GM23338 (cell line): ENCODE measurements at regions not wholly inside any gene's neighbourhood (a gene's known extent, or its start where the extent isn't known, plus 50 kb on each side); places are given as distances from the start of the nearest gene placed in this dataset.

Experiments
- ATAC-seq: fragments of 200-7000 bp; cut with Tn5 transposase; 3 replicates; pipeline ENCODE4 v1.9.1; 2020
- DNase-seq: peaks from one replicate; pipeline ENCODE4 v3.0.0-alpha.2; 2015; ENCODE audit warnings: low spot score
- H2AFZ ChIP-seq: fragments of 200-600 bp; sonication (generic); 2 replicates; pipeline ENCODE4 v1.8.0; 2016; ENCODE audit warnings: antibody characterized with exemption, mild to moderate bottlenecking, moderate library complexity
- H3F3A ChIP-seq: fragments of 200-600 bp; sonication (generic); replicated peaks from 2 replicates; pipeline ENCODE4 v1.8.0; 2017; ENCODE audit warnings: antibody characterized with exemption, mixed run types, low read depth
- H3K27ac ChIP-seq: fragments of 200-600 bp; sonication (generic); 2 replicates; pipeline ENCODE4 v1.6.1; 2016; ENCODE audit warnings: low read depth
- H3K27me3 ChIP-seq: fragments of 200-600 bp; sonication (generic); 2 replicates; pipeline ENCODE4 v1.8.0; 2016; ENCODE audit warnings: mild to moderate bottlenecking, mixed run types, moderate library complexity; ENCODE audit not compliant: insufficient read depth
- H3K36me3 ChIP-seq: fragments of 200-600 bp; sonication (generic); 2 replicates; pipeline ENCODE4 v1.8.0; 2016; ENCODE audit warnings: mild to moderate bottlenecking; ENCODE audit not compliant: insufficient read depth
- H3K4me1 ChIP-seq: fragments of 200-600 bp; sonication (generic); 2 replicates; pipeline ENCODE4 v1.8.0; 2016; ENCODE audit warnings: mild to moderate bottlenecking, moderate library complexity; ENCODE audit not compliant: insufficient read depth
- H3K4me2 ChIP-seq: fragments of 200-600 bp; sonication (generic); 2 replicates; pipeline ENCODE4 v1.7.1; 2017; ENCODE audit warnings: mixed run types
- H3K4me3 ChIP-seq: fragments of 200-600 bp; sonication (generic); 2 replicates; pipeline ENCODE4 v1.6.1; 2016; ENCODE audit warnings: mixed run types
- H3K79me2 ChIP-seq: fragments of 200-600 bp; sonication (generic); replicated peaks from 2 replicates; pipeline ENCODE4 v1.8.0; 2017; ENCODE audit warnings: mild to moderate bottlenecking; ENCODE audit not compliant: insufficient read depth
- H3K9me2 ChIP-seq: fragments of 200-600 bp; sonication (generic); 2 replicates; pipeline ENCODE4 v1.8.0; 2017; ENCODE audit not compliant: insufficient read depth
- H4K20me1 ChIP-seq: fragments of 200-600 bp; sonication (generic); replicated peaks from 2 replicates; pipeline ENCODE4 v1.8.0; 2017; ENCODE audit warnings: mild to moderate bottlenecking; ENCODE audit not compliant: insufficient read depth
- H3K27ac Mint-ChIP-seq: 2 replicates; pipeline ENCODE4 v1.8.0; 2020; ENCODE audit warnings: inconsistent platforms, mild to moderate bottlenecking, moderate library complexity, mixed read lengths
- H3K27me3 Mint-ChIP-seq: 3 replicates; pipeline ENCODE4 v1.8.0; 2022; ENCODE audit warnings: low read depth, mild to moderate bottlenecking, moderate library complexity, mixed read lengths, inconsistent platforms; ENCODE audit not compliant: insufficient read depth, poor library complexity
- H3K36me3 Mint-ChIP-seq: 3 replicates; pipeline ENCODE4 v1.8.0; 2021; ENCODE audit warnings: low read depth, mild to moderate bottlenecking, inconsistent platforms, moderate library complexity, mixed read lengths
- H3K4me1 Mint-ChIP-seq: 3 replicates; pipeline ENCODE4 v1.8.0; 2020; ENCODE audit warnings: mild to moderate bottlenecking, inconsistent platforms, mixed read lengths
- H3K4me3 Mint-ChIP-seq: 3 replicates; pipeline ENCODE4 v1.8.0; 2021; ENCODE audit warnings: moderate library complexity, mild to moderate bottlenecking, inconsistent platforms, mixed read lengths
- H3K9me3 Mint-ChIP-seq: 3 replicates; pipeline ENCODE4 v1.8.0; 2020; ENCODE audit warnings: moderate library complexity, mild to moderate bottlenecking, inconsistent platforms, mixed read lengths
- CREB1 ChIP-seq: fragments of 250-450 bp; sonication (Bioruptor Pico); IDR thresholded peaks from 2 replicates; pipeline ENCODE4 v1.5.0; 2020; ENCODE audit warnings: low read depth, mild to moderate bottlenecking, moderate library complexity
- JUNB ChIP-seq: IDR thresholded peaks from one replicate; pipeline ENCODE4 v1.6.1; 2016; ENCODE audit warnings: antibody characterized with exemption; ENCODE audit not compliant: unreplicated experiment
- NANOG ChIP-seq: IDR thresholded peaks from 2 replicates; pipeline ENCODE4 v1.6.1; 2016; ENCODE audit warnings: antibody characterized with exemption, borderline replicate concordance
- POLR2AphosphoS5 ChIP-seq: IDR thresholded peaks from 2 replicates; pipeline ENCODE4 v1.6.1; 2016; ENCODE audit warnings: antibody characterized with exemption, low read depth
- STAT1 ChIP-seq: IDR thresholded peaks from one replicate; pipeline ENCODE4 v1.6.1; 2016; ENCODE audit warnings: antibody characterized with exemption; ENCODE audit not compliant: unreplicated experiment
- ZNF114 ChIP-seq: fragments of 250-450 bp; sonication (Bioruptor Pico); IDR thresholded peaks from 2 replicates; pipeline ENCODE4 v1.5.0; 2020; ENCODE audit warnings: mild to moderate bottlenecking, moderate library complexity
- ZNF331 ChIP-seq: fragments of 250-450 bp; sonication (Bioruptor Pico); IDR thresholded peaks from 2 replicates; pipeline ENCODE4 v1.5.0; 2020; ENCODE audit warnings: low read depth, mild to moderate bottlenecking, moderate library complexity
- TF ChIP-seq, protein P1 (sequence below), 2 experiments: fragments of 200-600 bp in 1 of 2; sonication (generic) in 1 of 2; conservative IDR thresholded peaks; 2 replicates each; pipeline versions ENCODE4 v1.5.1 to v1.6.1; 2016 to 2017; ENCODE audit warnings: antibody characterized with exemption in 2 of 2, low read depth in 2 of 2, mild to moderate bottlenecking in 2 of 2, moderate library complexity in 1 of 2
- TF ChIP-seq, protein P2 (sequence below): IDR thresholded peaks from one replicate; pipeline ENCODE4 v1.6.1; 2018; ENCODE audit warnings: antibody characterized with exemption; ENCODE audit not compliant: unreplicated experiment
- TF ChIP-seq, protein P3 (sequence below): fragments of 250-450 bp; sonication (Bioruptor Pico); IDR thresholded peaks from 2 replicates; pipeline ENCODE4 v1.5.0; 2020; ENCODE audit warnings: mild to moderate bottlenecking, moderate library complexity
- TF ChIP-seq, protein P4 (sequence below): IDR thresholded peaks from 2 replicates; pipeline ENCODE4 v1.6.1; 2016; ENCODE audit warnings: antibody characterized with exemption

DNA sequence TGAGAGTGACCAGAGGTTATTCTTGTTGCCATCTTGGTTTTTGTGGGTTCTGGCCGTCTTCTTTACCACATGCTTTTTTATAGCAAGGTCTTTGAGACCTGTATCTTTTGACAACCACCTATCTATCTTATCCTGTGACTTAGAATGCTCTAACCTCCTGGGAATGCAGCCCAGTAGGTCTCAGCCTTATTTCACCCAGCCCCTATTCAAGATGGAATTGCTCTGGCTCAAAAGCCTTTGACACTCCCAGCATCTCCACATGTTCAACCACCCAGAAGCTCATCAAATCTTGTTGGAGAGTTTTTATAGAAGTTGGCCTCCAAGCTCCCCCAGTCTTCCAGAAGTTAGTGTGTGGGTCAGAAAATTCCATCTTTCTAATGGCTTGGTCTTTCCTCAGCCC, 464.3 kb upstream of the NRP1 start:
- Mint-ChIP-seq H3K4me3 (no peak overlapping the region), H3K36me3 (no peaks in the 10 kb centered on the region), H3K27me3 (no peaks in the 10 kb centered on the region), H3K27ac (no peak overlapping the region), H3K4me1 (peaks cover 12% of the 10 kb centered on the region), H3K9me3 (no peaks in the 10 kb centered on the region)
- H3K4me3 ChIP-seq, result no peak overlapping the region
- no peaks in the 10 kb centered on the region; the same call in 1 of the 2 replicates for H3K36me3 ChIP-seq
- no peak overlapping the region for H3K27ac ChIP-seq
- H3K4me2 ChIP-seq, result 0 out of 2 replicates have a peak overlapping the region, but pooled peaks have one; percentile 19
- ATAC-seq (no peak), DNase-seq (no peak)
- peaks cover 4% of the 10 kb centered on the region; the same call in 1 of the 2 replicates for H3K4me1 ChIP-seq
- H3K27me3 ChIP-seq, result no peaks in the 10 kb centered on the region
- no peaks in the 10 kb centered on the region for H4K20me1 ChIP-seq
- no peak for TF ChIP-seq CREB1 (CRISPR knock-in tag)
- TF ChIP-seq NANOG, result no peak
- no peak for TF ChIP-seq JUNB
- no peak for TF ChIP-seq STAT1
- TF ChIP-seq, protein P1, sequence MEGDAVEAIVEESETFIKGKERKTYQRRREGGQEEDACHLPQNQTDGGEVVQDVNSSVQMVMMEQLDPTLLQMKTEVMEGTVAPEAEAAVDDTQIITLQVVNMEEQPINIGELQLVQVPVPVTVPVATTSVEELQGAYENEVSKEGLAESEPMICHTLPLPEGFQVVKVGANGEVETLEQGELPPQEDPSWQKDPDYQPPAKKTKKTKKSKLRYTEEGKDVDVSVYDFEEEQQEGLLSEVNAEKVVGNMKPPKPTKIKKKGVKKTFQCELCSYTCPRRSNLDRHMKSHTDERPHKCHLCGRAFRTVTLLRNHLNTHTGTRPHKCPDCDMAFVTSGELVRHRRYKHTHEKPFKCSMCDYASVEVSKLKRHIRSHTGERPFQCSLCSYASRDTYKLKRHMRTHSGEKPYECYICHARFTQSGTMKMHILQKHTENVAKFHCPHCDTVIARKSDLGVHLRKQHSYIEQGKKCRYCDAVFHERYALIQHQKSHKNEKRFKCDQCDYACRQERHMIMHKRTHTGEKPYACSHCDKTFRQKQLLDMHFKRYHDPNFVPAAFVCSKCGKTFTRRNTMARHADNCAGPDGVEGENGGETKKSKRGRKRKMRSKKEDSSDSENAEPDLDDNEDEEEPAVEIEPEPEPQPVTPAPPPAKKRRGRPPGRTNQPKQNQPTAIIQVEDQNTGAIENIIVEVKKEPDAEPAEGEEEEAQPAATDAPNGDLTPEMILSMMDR (conservative IDR thresholded peaks at IDR 0.05; ENCODE audit: low read depth in 2 of 2), result no peak
- TF ChIP-seq, protein P2, sequence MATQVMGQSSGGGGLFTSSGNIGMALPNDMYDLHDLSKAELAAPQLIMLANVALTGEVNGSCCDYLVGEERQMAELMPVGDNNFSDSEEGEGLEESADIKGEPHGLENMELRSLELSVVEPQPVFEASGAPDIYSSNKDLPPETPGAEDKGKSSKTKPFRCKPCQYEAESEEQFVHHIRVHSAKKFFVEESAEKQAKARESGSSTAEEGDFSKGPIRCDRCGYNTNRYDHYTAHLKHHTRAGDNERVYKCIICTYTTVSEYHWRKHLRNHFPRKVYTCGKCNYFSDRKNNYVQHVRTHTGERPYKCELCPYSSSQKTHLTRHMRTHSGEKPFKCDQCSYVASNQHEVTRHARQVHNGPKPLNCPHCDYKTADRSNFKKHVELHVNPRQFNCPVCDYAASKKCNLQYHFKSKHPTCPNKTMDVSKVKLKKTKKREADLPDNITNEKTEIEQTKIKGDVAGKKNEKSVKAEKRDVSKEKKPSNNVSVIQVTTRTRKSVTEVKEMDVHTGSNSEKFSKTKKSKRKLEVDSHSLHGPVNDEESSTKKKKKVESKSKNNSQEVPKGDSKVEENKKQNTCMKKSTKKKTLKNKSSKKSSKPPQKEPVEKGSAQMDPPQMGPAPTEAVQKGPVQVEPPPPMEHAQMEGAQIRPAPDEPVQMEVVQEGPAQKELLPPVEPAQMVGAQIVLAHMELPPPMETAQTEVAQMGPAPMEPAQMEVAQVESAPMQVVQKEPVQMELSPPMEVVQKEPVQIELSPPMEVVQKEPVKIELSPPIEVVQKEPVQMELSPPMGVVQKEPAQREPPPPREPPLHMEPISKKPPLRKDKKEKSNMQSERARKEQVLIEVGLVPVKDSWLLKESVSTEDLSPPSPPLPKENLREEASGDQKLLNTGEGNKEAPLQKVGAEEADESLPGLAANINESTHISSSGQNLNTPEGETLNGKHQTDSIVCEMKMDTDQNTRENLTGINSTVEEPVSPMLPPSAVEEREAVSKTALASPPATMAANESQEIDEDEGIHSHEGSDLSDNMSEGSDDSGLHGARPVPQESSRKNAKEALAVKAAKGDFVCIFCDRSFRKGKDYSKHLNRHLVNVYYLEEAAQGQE, result no peak
- no peak for TF ChIP-seq ZNF331
- TF ChIP-seq, protein P3, sequence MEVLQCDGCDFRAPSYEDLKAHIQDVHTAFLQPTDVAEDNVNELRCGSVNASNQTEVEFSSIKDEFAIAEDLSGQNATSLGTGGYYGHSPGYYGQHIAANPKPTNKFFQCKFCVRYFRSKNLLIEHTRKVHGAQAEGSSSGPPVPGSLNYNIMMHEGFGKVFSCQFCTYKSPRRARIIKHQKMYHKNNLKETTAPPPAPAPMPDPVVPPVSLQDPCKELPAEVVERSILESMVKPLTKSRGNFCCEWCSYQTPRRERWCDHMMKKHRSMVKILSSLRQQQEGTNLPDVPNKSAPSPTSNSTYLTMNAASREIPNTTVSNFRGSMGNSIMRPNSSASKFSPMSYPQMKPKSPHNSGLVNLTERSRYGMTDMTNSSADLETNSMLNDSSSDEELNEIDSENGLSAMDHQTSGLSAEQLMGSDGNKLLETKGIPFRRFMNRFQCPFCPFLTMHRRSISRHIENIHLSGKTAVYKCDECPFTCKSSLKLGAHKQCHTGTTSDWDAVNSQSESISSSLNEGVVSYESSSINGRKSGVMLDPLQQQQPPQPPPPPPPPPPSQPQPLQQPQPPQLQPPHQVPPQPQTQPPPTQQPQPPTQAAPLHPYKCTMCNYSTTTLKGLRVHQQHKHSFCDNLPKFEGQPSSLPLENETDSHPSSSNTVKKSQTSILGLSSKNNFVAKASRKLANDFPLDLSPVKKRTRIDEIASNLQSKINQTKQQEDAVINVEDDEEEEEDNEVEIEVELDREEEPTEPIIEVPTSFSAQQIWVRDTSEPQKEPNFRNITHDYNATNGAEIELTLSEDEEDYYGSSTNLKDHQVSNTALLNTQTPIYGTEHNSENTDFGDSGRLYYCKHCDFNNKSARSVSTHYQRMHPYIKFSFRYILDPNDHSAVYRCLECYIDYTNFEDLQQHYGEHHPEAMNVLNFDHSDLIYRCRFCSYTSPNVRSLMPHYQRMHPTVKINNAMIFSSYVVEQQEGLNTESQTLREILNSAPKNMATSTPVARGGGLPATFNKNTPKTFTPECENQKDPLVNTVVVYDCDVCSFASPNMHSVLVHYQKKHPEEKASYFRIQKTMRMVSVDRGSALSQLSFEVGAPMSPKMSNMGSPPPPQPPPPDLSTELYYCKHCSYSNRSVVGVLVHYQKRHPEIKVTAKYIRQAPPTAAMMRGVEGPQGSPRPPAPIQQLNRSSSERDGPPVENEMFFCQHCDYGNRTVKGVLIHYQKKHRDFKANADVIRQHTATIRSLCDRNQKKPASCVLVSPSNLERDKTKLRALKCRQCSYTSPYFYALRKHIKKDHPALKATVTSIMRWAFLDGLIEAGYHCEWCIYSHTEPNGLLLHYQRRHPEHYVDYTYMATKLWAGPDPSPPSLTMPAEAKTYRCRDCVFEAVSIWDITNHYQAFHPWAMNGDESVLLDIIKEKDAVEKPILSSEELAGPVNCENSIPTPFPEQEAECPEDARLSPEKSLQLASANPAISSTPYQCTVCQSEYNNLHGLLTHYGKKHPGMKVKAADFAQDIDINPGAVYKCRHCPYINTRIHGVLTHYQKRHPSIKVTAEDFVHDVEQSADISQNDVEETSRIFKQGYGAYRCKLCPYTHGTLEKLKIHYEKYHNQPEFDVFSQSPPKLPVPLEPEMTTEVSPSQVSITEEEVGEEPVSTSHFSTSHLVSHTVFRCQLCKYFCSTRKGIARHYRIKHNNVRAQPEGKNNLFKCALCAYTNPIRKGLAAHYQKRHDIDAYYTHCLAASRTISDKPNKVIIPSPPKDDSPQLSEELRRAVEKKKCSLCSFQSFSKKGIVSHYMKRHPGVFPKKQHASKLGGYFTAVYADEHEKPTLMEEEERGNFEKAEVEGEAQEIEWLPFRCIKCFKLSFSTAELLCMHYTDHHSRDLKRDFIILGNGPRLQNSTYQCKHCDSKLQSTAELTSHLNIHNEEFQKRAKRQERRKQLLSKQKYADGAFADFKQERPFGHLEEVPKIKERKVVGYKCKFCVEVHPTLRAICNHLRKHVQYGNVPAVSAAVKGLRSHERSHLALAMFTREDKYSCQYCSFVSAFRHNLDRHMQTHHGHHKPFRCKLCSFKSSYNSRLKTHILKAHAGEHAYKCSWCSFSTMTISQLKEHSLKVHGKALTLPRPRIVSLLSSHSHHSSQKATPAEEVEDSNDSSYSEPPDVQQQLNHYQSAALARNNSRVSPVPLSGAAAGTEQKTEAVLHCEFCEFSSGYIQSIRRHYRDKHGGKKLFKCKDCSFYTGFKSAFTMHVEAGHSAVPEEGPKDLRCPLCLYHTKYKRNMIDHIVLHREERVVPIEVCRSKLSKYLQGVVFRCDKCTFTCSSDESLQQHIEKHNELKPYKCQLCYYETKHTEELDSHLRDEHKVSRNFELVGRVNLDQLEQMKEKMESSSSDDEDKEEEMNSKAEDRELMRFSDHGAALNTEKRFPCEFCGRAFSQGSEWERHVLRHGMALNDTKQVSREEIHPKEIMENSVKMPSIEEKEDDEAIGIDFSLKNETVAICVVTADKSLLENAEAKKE (CRISPR knock-in tag), result no peak; the same call in 1 of the 2 replicates
- no peak for TF ChIP-seq ZNF114 (CRISPR knock-in tag)
- no peak for TF ChIP-seq POLR2AphosphoS5
- TF ChIP-seq, protein P4, sequence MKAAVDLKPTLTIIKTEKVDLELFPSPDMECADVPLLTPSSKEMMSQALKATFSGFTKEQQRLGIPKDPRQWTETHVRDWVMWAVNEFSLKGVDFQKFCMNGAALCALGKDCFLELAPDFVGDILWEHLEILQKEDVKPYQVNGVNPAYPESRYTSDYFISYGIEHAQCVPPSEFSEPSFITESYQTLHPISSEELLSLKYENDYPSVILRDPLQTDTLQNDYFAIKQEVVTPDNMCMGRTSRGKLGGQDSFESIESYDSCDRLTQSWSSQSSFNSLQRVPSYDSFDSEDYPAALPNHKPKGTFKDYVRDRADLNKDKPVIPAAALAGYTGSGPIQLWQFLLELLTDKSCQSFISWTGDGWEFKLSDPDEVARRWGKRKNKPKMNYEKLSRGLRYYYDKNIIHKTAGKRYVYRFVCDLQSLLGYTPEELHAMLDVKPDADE, result no peak
- 0 out of 2 replicates have a peak, but pooled peaks cover 10% of the 10 kb centered on the region for H3K9me2 ChIP-seq
- H3K79me2 ChIP-seq, result no peaks in the 10 kb centered on the region
- H3F3A ChIP-seq, result no peaks in the 10 kb centered on the region
- no peak overlapping the region for H2AFZ ChIP-seq
